SK-N-SH (cell line): ENCODE measurements at regions not wholly inside any gene's neighbourhood (a gene's known extent, or its start where the extent isn't known, plus 50 kb on each side); places are given as distances from the start of the nearest gene placed in this dataset.

Source experiments
- CTCF ChIA-PET: fragments of 300-600, 350-600 bp; formaldehyde crosslinking; extraction: SDS; loops from one replicate; lab custom pipeline; 2021; lab: Yijun Ruan, JAX
- POLR2A ChIA-PET: fragments of 350-600 bp; sonication (Branson Sonifier 250); formaldehyde crosslinking; extraction: SDS; loops from one replicate; lab custom pipeline; 2020; ENCODE audit warnings: antibody characterized with exemption, inconsistent platforms; lab: Yijun Ruan, JAX
- DNase-seq: peaks from one replicate; pipeline ENCODE4 v3.0.0; 2012
- H2AFZ ChIP-seq: fragments of 200-600 bp; sonication (generic); 2 replicates; pipeline ENCODE4 v1.8.1; 2016; ENCODE audit warnings: antibody characterized with exemption, mild to moderate bottlenecking, low read depth
- H3F3A ChIP-seq: fragments of 200-600 bp; sonication (generic); replicated peaks from 2 replicates; pipeline ENCODE3; 2016; ENCODE audit warnings: antibody characterized with exemption, mild to moderate bottlenecking; ENCODE audit not compliant: insufficient read depth
- H3K27ac ChIP-seq, 2 experiments: fragments of 200-500 bp in 1 of 2; fragments of 200-600 bp in 1 of 2; sonication (Bioruptor generic) in 1 of 2; sonication (generic), shearing (Covaris generic) in 1 of 2; 2 replicates each; pipeline versions ENCODE4 v1.5.1 to v1.6.1; 2014 to 2016; ENCODE audit warnings: low read depth in 2 of 2, inconsistent platforms in 1 of 2, low read length in 1 of 2, mild to moderate bottlenecking in 1 of 2, mixed read lengths in 1 of 2
- H3K27me3 ChIP-seq: fragments of 200-600 bp; sonication (generic), shearing (Covaris generic); 2 replicates; pipeline ENCODE4 v1.6.1; 2016; ENCODE audit warnings: mixed run types; ENCODE audit not compliant: insufficient read depth
- H3K36me3 ChIP-seq, 2 experiments: fragments of 200-500 bp in 1 of 2; fragments of 200-600 bp in 1 of 2; sonication (Bioruptor generic) in 1 of 2; sonication (generic) in 1 of 2; replicated peaks in 1 of 2; 2 replicates each; pipeline versions ENCODE3 to v1.5.1; 2014 to 2016; ENCODE audit warnings: low read length in 1 of 2, mild to moderate bottlenecking in 1 of 2; ENCODE audit not compliant: insufficient read depth in 2 of 2, control insufficient read depth in 1 of 2
- H3K4me1 ChIP-seq, 2 experiments: fragments of 200-500 bp in 1 of 2; fragments of 200-600 bp in 1 of 2; sonication (Bioruptor generic) in 1 of 2; sonication (generic), shearing (Covaris generic) in 1 of 2; 2 replicates each; pipeline versions ENCODE4 v1.5.1 to v1.6.1; 2014 to 2016; ENCODE audit warnings: low read depth in 1 of 2, low read length in 1 of 2, mixed run types in 1 of 2; ENCODE audit not compliant: insufficient read depth in 2 of 2, control insufficient read depth in 1 of 2
- H3K4me2 ChIP-seq: fragments of 200-600 bp; sonication (generic), shearing (Covaris generic); 2 replicates; pipeline ENCODE4 v1.6.1; 2017; ENCODE audit warnings: mixed run types
- H3K4me3 ChIP-seq, 2 experiments: fragments of 200-500 bp in 1 of 2; fragments of 200-600 bp in 1 of 2; sonication (Bioruptor generic) in 1 of 2; sonication (generic), shearing (Covaris generic) in 1 of 2; 2 replicates each; pipeline versions ENCODE4 v1.5.1 to v1.8.1; 2014 to 2016; ENCODE audit warnings: low read depth in 2 of 2, inconsistent platforms in 1 of 2, low read length in 1 of 2, mild to moderate bottlenecking in 1 of 2, mixed read lengths in 1 of 2, moderate library complexity in 1 of 2
- H3K79me2 ChIP-seq: fragments of 200-600 bp; sonication (generic); 2 replicates; pipeline ENCODE4 v1.8.1; 2017; ENCODE audit warnings: mild to moderate bottlenecking; ENCODE audit not compliant: insufficient read depth
- H3K9ac ChIP-seq: fragments of 200-600 bp; sonication (generic); 2 replicates; pipeline ENCODE4 v1.6.1; 2017; ENCODE audit warnings: mixed run types
- H3K9me2 ChIP-seq: fragments of 200-600 bp; sonication (generic); 2 replicates; pipeline ENCODE4 v1.6.1; 2017; ENCODE audit warnings: mixed run types
- H3K9me3 ChIP-seq: fragments of 200-600 bp; sonication (generic); 2 replicates; pipeline ENCODE4 v1.6.1; 2017; ENCODE audit warnings: mixed run types, mild to moderate bottlenecking, moderate library complexity
- H4K20me1 ChIP-seq: fragments of 200-600 bp; sonication (generic); 2 replicates; pipeline ENCODE4 v1.6.1; 2017; ENCODE audit warnings: mild to moderate bottlenecking, mixed run types; ENCODE audit not compliant: insufficient read depth
- CHD2 ChIP-seq: fragments of 150-350 bp; IDR thresholded peaks from 2 replicates; pipeline ENCODE4 v1.6.1; 2018; ENCODE audit warnings: low read length; ENCODE audit not compliant: partially characterized antibody
- ELF1 ChIP-seq: IDR thresholded peaks from 2 replicates; pipeline ENCODE4 v1.4.0; 2012
- FOSL2 ChIP-seq: IDR thresholded peaks from 2 replicates; pipeline ENCODE4 v1.4.0; 2012; ENCODE audit warnings: low read depth, mild to moderate bottlenecking, moderate library complexity, borderline replicate concordance
- FOXJ3 ChIP-seq: sonication (generic); formaldehyde crosslinking; IDR thresholded peaks from 2 replicates; pipeline ENCODE4 v1.5.1; 2020; ENCODE audit warnings: mild to moderate bottlenecking, missing genetic modification reagents
- GATA2 ChIP-seq: sonication (generic); formaldehyde crosslinking; IDR thresholded peaks from 2 replicates; pipeline ENCODE4 v1.5.0; 2020; ENCODE audit warnings: mild to moderate bottlenecking, missing genetic modification reagents
- JUND ChIP-seq: IDR thresholded peaks from 2 replicates; pipeline ENCODE4 v1.4.0; 2012
- MAX ChIP-seq: IDR thresholded peaks from 2 replicates; pipeline ENCODE4 v1.4.0; 2012; ENCODE audit warnings: low read depth
- MEF2A ChIP-seq: IDR thresholded peaks from 2 replicates; pipeline ENCODE4 v1.4.0; 2012; ENCODE audit warnings: low read depth, borderline replicate concordance
- MXI1 ChIP-seq: IDR thresholded peaks from 2 replicates; pipeline ENCODE4 v1.6.1; 2012; ENCODE audit warnings: mild to moderate bottlenecking, low read depth, low read length, improper control_type of control experiment
- PBX3 ChIP-seq: IDR thresholded peaks from 2 replicates; pipeline ENCODE4; 2012
- RFX5 ChIP-seq: IDR thresholded peaks from 2 replicates; pipeline ENCODE4 v1.6.1; 2012; ENCODE audit warnings: mild to moderate bottlenecking, improper control_type of control experiment, low read length
- RXRA ChIP-seq: IDR thresholded peaks from 2 replicates; pipeline ENCODE4 v1.4.0; 2012; ENCODE audit warnings: low read depth, mild to moderate bottlenecking, borderline replicate concordance
- TCF12 ChIP-seq: IDR thresholded peaks from 2 replicates; pipeline ENCODE4 v1.4.0; 2012
- YY1 ChIP-seq: IDR thresholded peaks from 2 replicates; pipeline ENCODE4 v1.4.0; 2012; ENCODE audit warnings: low read depth, mild to moderate bottlenecking
- WGBS: methylation state at CpG from one replicate; pipeline ENCODE4 v1.1.6; 2017; ENCODE audit warnings: low lambda C conversion rate; 5-methylcytosine and 5-hydroxymethylcytosine counted together
- TF ChIP-seq, protein P1 (sequence below): fragments of 200-600 bp; sonication (generic); IDR thresholded peaks from 2 replicates; pipeline ENCODE4 v1.6.1; 2017; ENCODE audit warnings: antibody characterized with exemption, mild to moderate bottlenecking, moderate library complexity
- TF ChIP-seq, protein P2 (sequence below): fragments of 150-350 bp; IDR thresholded peaks from 2 replicates; pipeline ENCODE4 v1.6.1; 2017; ENCODE audit warnings: antibody characterized with exemption, low read length, low read depth, borderline replicate concordance
- TF ChIP-seq, protein P3 (sequence below): IDR thresholded peaks from 2 replicates; pipeline ENCODE4 v1.4.0; 2012; ENCODE audit warnings: low read depth, borderline replicate concordance

- H3K9ac ChIP-seq: no peak overlapping the region
- H3K4me2 ChIP-seq: no peak overlapping the region
- no peaks in the 10 kb centered on the region for H3K79me2 ChIP-seq
- H3K27ac ChIP-seq: no peak overlapping the region; a peak in 1 of 4 replicates
- TF ChIP-seq FOXJ3 (no peak), MXI1 (no peak), GATA2 (CRISPR knock-in tag) (no peak), ELF1 (no peak), MEF2A (no peak)
- TF ChIP-seq, protein P1, sequence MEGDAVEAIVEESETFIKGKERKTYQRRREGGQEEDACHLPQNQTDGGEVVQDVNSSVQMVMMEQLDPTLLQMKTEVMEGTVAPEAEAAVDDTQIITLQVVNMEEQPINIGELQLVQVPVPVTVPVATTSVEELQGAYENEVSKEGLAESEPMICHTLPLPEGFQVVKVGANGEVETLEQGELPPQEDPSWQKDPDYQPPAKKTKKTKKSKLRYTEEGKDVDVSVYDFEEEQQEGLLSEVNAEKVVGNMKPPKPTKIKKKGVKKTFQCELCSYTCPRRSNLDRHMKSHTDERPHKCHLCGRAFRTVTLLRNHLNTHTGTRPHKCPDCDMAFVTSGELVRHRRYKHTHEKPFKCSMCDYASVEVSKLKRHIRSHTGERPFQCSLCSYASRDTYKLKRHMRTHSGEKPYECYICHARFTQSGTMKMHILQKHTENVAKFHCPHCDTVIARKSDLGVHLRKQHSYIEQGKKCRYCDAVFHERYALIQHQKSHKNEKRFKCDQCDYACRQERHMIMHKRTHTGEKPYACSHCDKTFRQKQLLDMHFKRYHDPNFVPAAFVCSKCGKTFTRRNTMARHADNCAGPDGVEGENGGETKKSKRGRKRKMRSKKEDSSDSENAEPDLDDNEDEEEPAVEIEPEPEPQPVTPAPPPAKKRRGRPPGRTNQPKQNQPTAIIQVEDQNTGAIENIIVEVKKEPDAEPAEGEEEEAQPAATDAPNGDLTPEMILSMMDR: no peak
- DNase-seq: no peak
- ChIA-PET CTCF (no interaction called here), POLR2A (no interaction called here)
- no peaks in the 10 kb centered on the region for H4K20me1 ChIP-seq
- no peaks in the 10 kb centered on the region for H3K9me2 ChIP-seq
- no peak overlapping the region for H2AFZ ChIP-seq
- no peak overlapping the region for H3K4me3 ChIP-seq
- WGBS: 33% methylated on average over 2 of the region's 2 CpGs
- H3K9me3 ChIP-seq: no peaks in the 10 kb centered on the region
- H3K4me1 ChIP-seq: no peaks in the 10 kb centered on the region
- no peaks in the 10 kb centered on the region for H3K27me3 ChIP-seq
- H3K36me3 ChIP-seq: no peaks in the 10 kb centered on the region
- no peaks in the 10 kb centered on the region for H3F3A ChIP-seq
These were observed 329.1 kb downstream of the LRRIQ3 start for GRCh38 chr1:73868810-73869336.

GRCh38 chr1:73862355-73862754 lies 335.6 kb downstream of the LRRIQ3 start:
- Histone ChIP-seq H2AFZ (no peak overlapping the region), H3K4me1 (peaks cover 0 to 9% of the 10 kb centered on the region in 2 experiments; a peak in 2 of 4 replicates), H3K9me3 (no peaks in the 10 kb centered on the region), H3K4me3 (no peak overlapping the region), H3K36me3 (no peaks in the 10 kb centered on the region), H3K27ac (no peak overlapping the region), H3K27me3 (no peaks in the 10 kb centered on the region), H3K9ac (no peak overlapping the region), H4K20me1 (no peaks in the 10 kb centered on the region), H3K9me2 (no peaks in the 10 kb centered on the region), H3F3A (no peaks in the 10 kb centered on the region), H3K4me2 (no peak overlapping the region), H3K79me2 (no peaks in the 10 kb centered on the region)
- TF ChIP-seq CHD2 (no peak), FOXJ3 (no peak), GATA2 (CRISPR knock-in tag) (no peak), MAX (no peak), RFX5 (no peak), TCF12 (no peak), RXRA (no peak), YY1 (no peak), PBX3 (no peak), ELF1 (no peak), FOSL2 (no peak), JUND (no peak)
- TF ChIP-seq, protein P1: no peak
- TF ChIP-seq, protein P2, sequence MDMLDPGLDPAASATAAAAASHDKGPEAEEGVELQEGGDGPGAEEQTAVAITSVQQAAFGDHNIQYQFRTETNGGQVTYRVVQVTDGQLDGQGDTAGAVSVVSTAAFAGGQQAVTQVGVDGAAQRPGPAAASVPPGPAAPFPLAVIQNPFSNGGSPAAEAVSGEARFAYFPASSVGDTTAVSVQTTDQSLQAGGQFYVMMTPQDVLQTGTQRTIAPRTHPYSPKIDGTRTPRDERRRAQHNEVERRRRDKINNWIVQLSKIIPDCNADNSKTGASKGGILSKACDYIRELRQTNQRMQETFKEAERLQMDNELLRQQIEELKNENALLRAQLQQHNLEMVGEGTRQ: no peak
- TF ChIP-seq, protein P3, sequence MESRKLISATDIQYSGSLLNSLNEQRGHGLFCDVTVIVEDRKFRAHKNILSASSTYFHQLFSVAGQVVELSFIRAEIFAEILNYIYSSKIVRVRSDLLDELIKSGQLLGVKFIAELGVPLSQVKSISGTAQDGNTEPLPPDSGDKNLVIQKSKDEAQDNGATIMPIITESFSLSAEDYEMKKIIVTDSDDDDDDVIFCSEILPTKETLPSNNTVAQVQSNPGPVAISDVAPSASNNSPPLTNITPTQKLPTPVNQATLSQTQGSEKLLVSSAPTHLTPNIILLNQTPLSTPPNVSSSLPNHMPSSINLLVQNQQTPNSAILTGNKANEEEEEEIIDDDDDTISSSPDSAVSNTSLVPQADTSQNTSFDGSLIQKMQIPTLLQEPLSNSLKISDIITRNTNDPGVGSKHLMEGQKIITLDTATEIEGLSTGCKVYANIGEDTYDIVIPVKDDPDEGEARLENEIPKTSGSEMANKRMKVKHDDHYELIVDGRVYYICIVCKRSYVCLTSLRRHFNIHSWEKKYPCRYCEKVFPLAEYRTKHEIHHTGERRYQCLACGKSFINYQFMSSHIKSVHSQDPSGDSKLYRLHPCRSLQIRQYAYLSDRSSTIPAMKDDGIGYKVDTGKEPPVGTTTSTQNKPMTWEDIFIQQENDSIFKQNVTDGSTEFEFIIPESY: no peak
- POLR2A ChIA-PET: no interaction called here
- DNase-seq: no peak
- WGBS: 100% methylated on average over 1 of the region's 1 CpG
- CTCF ChIA-PET: no interaction called here
